ENCODE measurements at regions not wholly inside any gene's neighbourhood (a gene's known extent, or its start where the extent isn't known, plus 50 kb on each side); places are given as distances from the start of the nearest gene placed in this dataset.

GRCh38 chr15:52976516-52977075, 186.5 kb upstream of the ONECUT1 start:
- no peak overlapping the region for H4K8ac ChIP-seq (ENCODE audit: low read depth, low read length)
- no peak overlapping the region for H2BK5ac ChIP-seq (ENCODE audit: low read length)
- DNase-seq: no peak
- no peaks in the 10 kb centered on the region for H3K27me3 ChIP-seq (ENCODE audit: insufficient read depth, low read length, poor library complexity)
- H3K9ac ChIP-seq (ENCODE audit: low read length): no peak overlapping the region
- no peak overlapping the region for H2AK5ac ChIP-seq (ENCODE audit: low read length)
- no CpG with 5 or more reads among the region's 9 CpGs for WGBS (ENCODE audit: extremely low coverage, insufficient coverage, low lambda C conversion rate)
- H3K36me3 ChIP-seq (ENCODE audit: control insufficient read depth, insufficient read depth, low read length): no peaks in the 10 kb centered on the region
- no peak overlapping the region for H3K4me2 ChIP-seq (ENCODE audit: low read length)
- no peak overlapping the region for H2BK120ac ChIP-seq (ENCODE audit: low read depth, low read length)
- H2BK15ac ChIP-seq (replicated peaks; ENCODE audit: low read depth): no peak overlapping the region
- no peak overlapping the region for H3K23ac ChIP-seq (ENCODE audit: low read length)
- no peak overlapping the region for H3K27ac ChIP-seq (ENCODE audit: low read depth, low read length)
- H3K79me2 ChIP-seq (ENCODE audit: control insufficient read depth, insufficient read depth, low read length): no peaks in the 10 kb centered on the region
- H3K4me3 ChIP-seq (ENCODE audit: low read length): no peak overlapping the region
- H3K4me1 ChIP-seq (ENCODE audit: control insufficient read depth, low read depth, low read length): no peaks in the 10 kb centered on the region
- H3K56ac ChIP-seq (ENCODE audit: low read length): no peak overlapping the region
- H3K4ac ChIP-seq (ENCODE audit: low read depth, low read length): no peak overlapping the region
- no peak overlapping the region for H3K18ac ChIP-seq (ENCODE audit: low read length)
- H4K5ac ChIP-seq (ENCODE audit: low read length): no peak overlapping the region
- no peaks in the 10 kb centered on the region for H3K79me1 ChIP-seq (ENCODE audit: low read length)

GRCh38 chr15:52975941-52976449, 185.9 kb upstream of the ONECUT1 start:
- Histone ChIP-seq H3K79me2 (ENCODE audit: control insufficient read depth, insufficient read depth, low read length) (no peaks in the 10 kb centered on the region), H3K23ac (ENCODE audit: low read length) (no peak overlapping the region), H3K56ac (ENCODE audit: low read length) (no peak overlapping the region), H3K27ac (ENCODE audit: low read depth, low read length) (no peak overlapping the region), H2BK120ac (ENCODE audit: low read depth, low read length) (no peak overlapping the region), H2AK5ac (ENCODE audit: low read length) (no peak overlapping the region), H3K18ac (ENCODE audit: low read length) (no peak overlapping the region), H3K36me3 (ENCODE audit: control insufficient read depth, insufficient read depth, low read length) (no peaks in the 10 kb centered on the region), H4K8ac (ENCODE audit: low read depth, low read length) (no peak overlapping the region), H2BK15ac (replicated peaks; ENCODE audit: low read depth) (no peak overlapping the region), H4K5ac (ENCODE audit: low read length) (no peak overlapping the region), H3K4me1 (ENCODE audit: control insufficient read depth, low read depth, low read length) (no peaks in the 10 kb centered on the region), H3K9ac (ENCODE audit: low read length) (no peak overlapping the region), H3K4me2 (ENCODE audit: low read length) (no peak overlapping the region), H3K4ac (ENCODE audit: low read depth, low read length) (no peak overlapping the region), H2BK5ac (ENCODE audit: low read length) (no peak overlapping the region), H3K4me3 (ENCODE audit: low read length) (no peak overlapping the region), H3K27me3 (ENCODE audit: insufficient read depth, low read length, poor library complexity) (no peaks in the 10 kb centered on the region), H3K79me1 (ENCODE audit: low read length) (no peaks in the 10 kb centered on the region)
- no CpG with 5 or more reads among the region's 4 CpGs for WGBS (ENCODE audit: extremely low coverage, insufficient coverage, low lambda C conversion rate)
- DNase-seq: no peak

- Histone ChIP-seq H3K27ac (ENCODE audit: low read depth, low read length) (no peak overlapping the region), H2BK120ac (ENCODE audit: low read depth, low read length) (no peak overlapping the region), H3K4me1 (ENCODE audit: control insufficient read depth, low read depth, low read length) (no peaks in the 10 kb centered on the region), H2BK5ac (ENCODE audit: low read length) (no peak overlapping the region), H3K9ac (ENCODE audit: low read length) (no peak overlapping the region), H3K79me1 (ENCODE audit: low read length) (no peaks in the 10 kb centered on the region), H3K4ac (ENCODE audit: low read depth, low read length) (no peak overlapping the region), H3K79me2 (ENCODE audit: control insufficient read depth, insufficient read depth, low read length) (no peaks in the 10 kb centered on the region), H3K27me3 (ENCODE audit: insufficient read depth, low read length, poor library complexity) (no peaks in the 10 kb centered on the region), H3K18ac (ENCODE audit: low read length) (no peak overlapping the region), H3K4me2 (ENCODE audit: low read length) (no peak overlapping the region), H3K56ac (ENCODE audit: low read length) (no peak overlapping the region), H4K5ac (ENCODE audit: low read length) (no peak overlapping the region), H3K23ac (ENCODE audit: low read length) (no peak overlapping the region), H4K8ac (ENCODE audit: low read depth, low read length) (no peak overlapping the region), H2AK5ac (ENCODE audit: low read length) (no peak overlapping the region), H2BK15ac (replicated peaks; ENCODE audit: low read depth) (no peak overlapping the region), H3K36me3 (ENCODE audit: control insufficient read depth, insufficient read depth, low read length) (no peaks in the 10 kb centered on the region), H3K4me3 (ENCODE audit: low read length) (no peak overlapping the region)
- DNase-seq: no peak
These were observed 173.7 kb upstream of the ONECUT1 start for GRCh38 chr15:52963865-52964264.

- H2BK120ac ChIP-seq (ENCODE audit: low read depth, low read length): no peak overlapping the region
- H3K27ac ChIP-seq (ENCODE audit: low read depth, low read length): no peak overlapping the region
- no peak overlapping the region for H3K23ac ChIP-seq (ENCODE audit: low read length)
- no peak overlapping the region for H3K9ac ChIP-seq (ENCODE audit: low read length)
- H3K4me1 ChIP-seq (ENCODE audit: control insufficient read depth, low read depth, low read length): no peaks in the 10 kb centered on the region
- H4K8ac ChIP-seq (ENCODE audit: low read depth, low read length): no peak overlapping the region
- H3K4ac ChIP-seq (ENCODE audit: low read depth, low read length): no peak overlapping the region
- no peaks in the 10 kb centered on the region for H3K36me3 ChIP-seq (ENCODE audit: control insufficient read depth, insufficient read depth, low read length)
- no peak overlapping the region for H3K56ac ChIP-seq (ENCODE audit: low read length)
- no peaks in the 10 kb centered on the region for H3K79me2 ChIP-seq (ENCODE audit: control insufficient read depth, insufficient read depth, low read length)
- H3K4me2 ChIP-seq (ENCODE audit: low read length): no peak overlapping the region
- H2AK5ac ChIP-seq (ENCODE audit: low read length): no peak overlapping the region
- no peak overlapping the region for H3K18ac ChIP-seq (ENCODE audit: low read length)
- H2BK5ac ChIP-seq (ENCODE audit: low read length): no peak overlapping the region
- WGBS (ENCODE audit: extremely low coverage, insufficient coverage, low lambda C conversion rate): no CpG with 5 or more reads among the region's 6 CpGs
- no peak for DNase-seq
- H4K5ac ChIP-seq (ENCODE audit: low read length): no peak overlapping the region
- H2BK15ac ChIP-seq (replicated peaks; ENCODE audit: low read depth): no peak overlapping the region
- H3K79me1 ChIP-seq (ENCODE audit: low read length): no peaks in the 10 kb centered on the region
- no peak overlapping the region for H3K4me3 ChIP-seq (ENCODE audit: low read length)
- no peaks in the 10 kb centered on the region for H3K27me3 ChIP-seq (ENCODE audit: insufficient read depth, low read length, poor library complexity)
These were observed 170.1 kb upstream of the ONECUT1 start for GRCh38 chr15:52960283-52960682.

GRCh38 chr15:52943746-52944145, 153.6 kb upstream of the ONECUT1 start:
- no CpG with 5 or more reads among the region's 2 CpGs for WGBS (ENCODE audit: extremely low coverage, insufficient coverage, low lambda C conversion rate)

GRCh38 chr15:52936489-52936888, 146.4 kb upstream of the ONECUT1 start:
- H4K5ac ChIP-seq (ENCODE audit: low read length): no peak overlapping the region
- no peak overlapping the region for H3K18ac ChIP-seq (ENCODE audit: low read length)
- no peak overlapping the region for H3K4ac ChIP-seq (ENCODE audit: low read depth, low read length)
- no peak overlapping the region for H3K56ac ChIP-seq (ENCODE audit: low read length)
- no peak overlapping the region for H2BK5ac ChIP-seq (ENCODE audit: low read length)
- no peak overlapping the region for H3K23ac ChIP-seq (ENCODE audit: low read length)
- no peak overlapping the region for H3K4me3 ChIP-seq (ENCODE audit: low read length)
- no peak overlapping the region for H3K27ac ChIP-seq (ENCODE audit: low read depth, low read length)
- no peaks in the 10 kb centered on the region for H3K79me1 ChIP-seq (ENCODE audit: low read length)
- no peaks in the 10 kb centered on the region for H3K4me1 ChIP-seq (ENCODE audit: control insufficient read depth, low read depth, low read length)
- DNase-seq: no peak
- H2BK120ac ChIP-seq (ENCODE audit: low read depth, low read length): no peak overlapping the region
- no peaks in the 10 kb centered on the region for H3K27me3 ChIP-seq (ENCODE audit: insufficient read depth, low read length, poor library complexity)
- no peaks in the 10 kb centered on the region for H3K79me2 ChIP-seq (ENCODE audit: control insufficient read depth, insufficient read depth, low read length)
- H3K9ac ChIP-seq (ENCODE audit: low read length): no peak overlapping the region
- no peaks in the 10 kb centered on the region for H3K36me3 ChIP-seq (ENCODE audit: control insufficient read depth, insufficient read depth, low read length)
- no CpG with 5 or more reads among the region's 1 CpG for WGBS (ENCODE audit: extremely low coverage, insufficient coverage, low lambda C conversion rate)
- no peak overlapping the region for H2BK15ac ChIP-seq (replicated peaks; ENCODE audit: low read depth)
- H3K4me2 ChIP-seq (ENCODE audit: low read length): no peak overlapping the region
- H4K8ac ChIP-seq (ENCODE audit: low read depth, low read length): no peak overlapping the region
- no peak overlapping the region for H2AK5ac ChIP-seq (ENCODE audit: low read length)

More at GRCh38 chr15:52943746-52944145, 153.6 kb upstream of the ONECUT1 start:
- Histone ChIP-seq H3K79me1 (ENCODE audit: low read length) (no peaks in the 10 kb centered on the region), H3K4ac (ENCODE audit: low read depth, low read length) (no peak overlapping the region), H3K79me2 (ENCODE audit: control insufficient read depth, insufficient read depth, low read length) (no peaks in the 10 kb centered on the region), H2BK120ac (ENCODE audit: low read depth, low read length) (no peak overlapping the region), H3K4me2 (ENCODE audit: low read length) (no peak overlapping the region), H4K5ac (ENCODE audit: low read length) (no peak overlapping the region), H3K18ac (ENCODE audit: low read length) (no peak overlapping the region), H3K9ac (ENCODE audit: low read length) (no peak overlapping the region), H3K4me1 (ENCODE audit: control insufficient read depth, low read depth, low read length) (no peaks in the 10 kb centered on the region), H2AK5ac (ENCODE audit: low read length) (no peak overlapping the region), H3K56ac (ENCODE audit: low read length) (no peak overlapping the region), H3K4me3 (ENCODE audit: low read length) (no peak overlapping the region), H4K8ac (ENCODE audit: low read depth, low read length) (no peak overlapping the region), H2BK15ac (replicated peaks; ENCODE audit: low read depth) (no peak overlapping the region), H3K27ac (ENCODE audit: low read depth, low read length) (no peak overlapping the region), H2BK5ac (ENCODE audit: low read length) (no peak overlapping the region), H3K27me3 (ENCODE audit: insufficient read depth, low read length, poor library complexity) (no peaks in the 10 kb centered on the region), H3K36me3 (ENCODE audit: control insufficient read depth, insufficient read depth, low read length) (no peaks in the 10 kb centered on the region), H3K23ac (ENCODE audit: low read length) (no peak overlapping the region)
- no peak for DNase-seq

Measured in mesendoderm (in vitro differentiated cells).